Lower leg skin (tissue), 4 donors: ENCODE measurements at regions not wholly inside any gene's neighbourhood (a gene's known extent, or its start where the extent isn't known, plus 50 kb on each side); places are given as distances from the start of the nearest gene placed in this dataset.

ENCODE experiments used
- DNase-seq, 2 donors: peaks; one replicate each; pipeline ENCODE4 v3.0.0-alpha.2; 2019; ENCODE audit warnings: low spot score in 2 of 2
- H3K4me3 ChIP-seq: fragments of 200-600 bp; sonication (generic); 2 replicates; pipeline ENCODE4 v1.5.1; 2017; ENCODE audit warnings: mild to moderate bottlenecking, low read depth; ENCODE audit not compliant: poor library complexity, severe bottlenecking
- POLR2A ChIP-seq, 2 donors: fragments of 450-650 bp; IDR thresholded peaks; one replicate each; pipeline ENCODE4 v1.6.1; 2016 to 2017; ENCODE audit warnings: antibody characterized with exemption in 2 of 2, mild to moderate bottlenecking in 1 of 2, moderate library complexity in 1 of 2
- WGBS, 2 donors: methylation state at CpG; one replicate each; pipeline ENCODE4 v1.1.5; 2018; 5-methylcytosine and 5-hydroxymethylcytosine counted together
- intact Hi-C: fragments of 100-400 bp; cut with DNase I; formaldehyde crosslinking; loops from one replicate; pipeline ENCODE4 v1.15.0; 2023; ENCODE audit warnings: low total_unique reads
- TF ChIP-seq, protein P1 (sequence below), 3 donors: fragments of 450-650 bp; IDR thresholded peaks; one replicate each; pipeline ENCODE4 v1.5.1; 2016; ENCODE audit warnings: antibody characterized with exemption in 3 of 3, mild to moderate bottlenecking in 3 of 3, moderate library complexity in 2 of 3

DNA sequence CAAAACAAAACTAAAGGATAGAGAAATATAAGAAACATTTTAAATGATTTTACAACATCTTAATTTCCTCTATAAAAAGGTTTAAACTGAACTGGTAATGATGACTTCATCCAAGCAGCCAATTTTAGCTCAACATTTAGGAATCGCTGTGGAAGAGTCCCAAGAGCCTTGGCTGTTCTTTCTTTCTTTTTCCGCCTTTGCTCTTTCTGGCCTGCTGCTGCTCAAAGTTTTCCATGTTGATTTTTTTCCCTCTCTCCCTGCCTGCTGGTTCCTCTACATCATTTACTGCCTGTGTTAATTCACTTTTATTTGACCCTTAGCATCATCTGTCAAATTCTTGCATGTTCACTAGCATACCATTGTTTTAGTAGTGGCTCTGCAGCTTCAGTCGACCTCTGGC, 146.9 kb downstream of the EVX1 start:
- intact Hi-C loops, result no loop called here
- no peak for TF ChIP-seq POLR2A (IDR thresholded peaks at IDR 0.05)
- TF ChIP-seq, protein P1, sequence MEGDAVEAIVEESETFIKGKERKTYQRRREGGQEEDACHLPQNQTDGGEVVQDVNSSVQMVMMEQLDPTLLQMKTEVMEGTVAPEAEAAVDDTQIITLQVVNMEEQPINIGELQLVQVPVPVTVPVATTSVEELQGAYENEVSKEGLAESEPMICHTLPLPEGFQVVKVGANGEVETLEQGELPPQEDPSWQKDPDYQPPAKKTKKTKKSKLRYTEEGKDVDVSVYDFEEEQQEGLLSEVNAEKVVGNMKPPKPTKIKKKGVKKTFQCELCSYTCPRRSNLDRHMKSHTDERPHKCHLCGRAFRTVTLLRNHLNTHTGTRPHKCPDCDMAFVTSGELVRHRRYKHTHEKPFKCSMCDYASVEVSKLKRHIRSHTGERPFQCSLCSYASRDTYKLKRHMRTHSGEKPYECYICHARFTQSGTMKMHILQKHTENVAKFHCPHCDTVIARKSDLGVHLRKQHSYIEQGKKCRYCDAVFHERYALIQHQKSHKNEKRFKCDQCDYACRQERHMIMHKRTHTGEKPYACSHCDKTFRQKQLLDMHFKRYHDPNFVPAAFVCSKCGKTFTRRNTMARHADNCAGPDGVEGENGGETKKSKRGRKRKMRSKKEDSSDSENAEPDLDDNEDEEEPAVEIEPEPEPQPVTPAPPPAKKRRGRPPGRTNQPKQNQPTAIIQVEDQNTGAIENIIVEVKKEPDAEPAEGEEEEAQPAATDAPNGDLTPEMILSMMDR (IDR thresholded peaks at IDR 0.05), result no peak
- no peak for DNase-seq
- WGBS, 2 donors, result 48 to 50% methylated on average over 3 of the region's 3 CpGs
- no peak overlapping the region for H3K4me3 ChIP-seq

- TF ChIP-seq, protein P1 (IDR thresholded peaks at IDR 0.05), result no peak
- TF ChIP-seq POLR2A (IDR thresholded peaks at IDR 0.05), result no peak
- intact Hi-C loops, result no loop called here
- no peak for DNase-seq
- 90 to 93% methylated on average over 1 of the region's 1 CpG for WGBS, 2 donors
- no peak overlapping the region for H3K4me3 ChIP-seq
Observed at GRCh38 chr7:27392477-27392876, 149.9 kb downstream of the EVX1 start.

- no peak for DNase-seq
- no peak for TF ChIP-seq POLR2A (IDR thresholded peaks at IDR 0.05)
- 91% methylated on average over 2 of the region's 2 CpGs for WGBS, 2 donors
- intact Hi-C loops, result no loop called here
- H3K4me3 ChIP-seq, result no peak overlapping the region
Observed at GRCh38 chr7:27394871-27395270, 152.3 kb downstream of the EVX1 start.

DNA sequence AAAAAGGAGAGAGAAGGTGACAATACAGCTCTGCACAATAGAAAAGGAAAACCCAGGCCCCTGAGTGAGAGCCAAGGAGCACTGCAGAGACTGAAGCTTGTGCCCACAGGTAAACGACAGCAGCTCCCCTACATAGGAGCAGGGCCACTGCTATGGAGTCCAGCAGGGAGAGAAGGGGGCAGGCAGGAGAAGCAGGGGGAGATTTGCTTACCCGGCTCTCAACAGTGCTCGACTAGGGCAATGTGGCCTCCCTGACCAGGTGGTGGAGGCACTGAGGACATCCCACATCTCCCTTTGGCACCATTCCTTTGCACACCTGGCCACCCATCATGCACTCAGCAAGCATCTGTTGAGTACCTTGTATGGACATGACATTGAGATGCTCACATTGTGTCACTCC, 153.0 kb downstream of the EVX1 start:
- intact Hi-C loops, result no loop called here
- TF ChIP-seq, protein P1 (IDR thresholded peaks at IDR 0.05), result no peak
- TF ChIP-seq POLR2A (IDR thresholded peaks at IDR 0.05), result no peak

DNA sequence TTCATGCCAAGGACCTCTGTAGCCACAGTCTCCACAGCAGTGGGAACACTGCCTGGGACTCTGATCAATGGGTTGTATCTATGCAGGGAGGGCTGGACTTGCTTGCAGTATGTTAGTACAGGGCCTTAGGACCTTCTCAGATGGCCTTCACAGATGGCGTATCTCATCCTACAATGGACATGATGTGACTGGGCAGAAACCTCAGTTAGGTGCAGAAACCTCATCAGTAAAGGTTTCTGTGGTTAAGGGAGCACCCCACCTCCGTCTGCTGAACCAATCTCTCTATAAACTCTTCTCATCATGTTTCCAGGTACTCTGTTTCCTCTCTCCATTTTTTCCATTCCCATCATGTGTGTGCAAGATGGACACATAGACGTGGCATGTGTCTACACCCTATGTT, 154.9 kb downstream of the EVX1 start:
- no peak overlapping the region for H3K4me3 ChIP-seq
- 93 to 94% methylated on average over 3 of the region's 3 CpGs for WGBS, 2 donors
- DNase-seq, result no peak
- intact Hi-C loops, result no loop called here
- TF ChIP-seq, protein P1 (IDR thresholded peaks at IDR 0.05), result no peak
- TF ChIP-seq POLR2A (IDR thresholded peaks at IDR 0.05), result no peak

More for the DNA sequence above, 153.0 kb downstream of the EVX1 start:
- H3K4me3 ChIP-seq, result no peak overlapping the region
- 89 to 94% methylated on average over 3 of the region's 3 CpGs for WGBS, 2 donors
- no peak for DNase-seq

GRCh38 chr7:27398851-27399250, 156.2 kb downstream of the EVX1 start:
- intact Hi-C loops, result no loop called here
- no peak for TF ChIP-seq POLR2A (IDR thresholded peaks at IDR 0.05)
- TF ChIP-seq, protein P1 (IDR thresholded peaks at IDR 0.05), result no peak
- no peak overlapping the region for H3K4me3 ChIP-seq
- DNase-seq, result no peak
- 16 to 34% methylated on average over 3 of the region's 3 CpGs for WGBS, 2 donors
